Adrenal gland (tissue), 9 donors: ENCODE measurements at regions not wholly inside any gene's neighbourhood (a gene's known extent, or its start where the extent isn't known, plus 50 kb on each side); places are given as distances from the start of the nearest gene placed in this dataset.
A peak's percentile ranks its signal among the peaks of the same experiment; 100 is the strongest.
"Not testable (repeated sequence)": the region's sequence is repeated elsewhere in the genome, so short reads cannot be mapped to it uniquely, and the experiment has no call there.

Experiments used
- DNase-seq, 7 donors: peaks; one replicate each; pipeline ENCODE4 v3.0.0-alpha.2; 2019 to 2020
- H3K27ac ChIP-seq, 5 donors: fragments of 200-600 bp; sonication (generic) in 4 of 5; 1 replicate in 3 of 5; 2 replicates in 2 of 5; pipeline versions ENCODE4 v1.5.1 to v1.8.0; 2016 to 2020; ENCODE audit warnings: mild to moderate bottlenecking in 1 of 5
- H3K27me3 ChIP-seq: fragments of 200-600 bp; 2 replicates; pipeline ENCODE4 v1.8.0; 2021
- H3K36me3 ChIP-seq, 2 donors: fragments of 200-600 bp; replicated peaks in 1 of 2; 1 replicate in 1 of 2; 2 replicates in 1 of 2; pipeline versions ENCODE4 v1.5.1 to v1.8.0; 2018 to 2022
- H3K4me1 ChIP-seq, 2 donors: fragments of 200-600 bp; replicated peaks in 1 of 2; 1 replicate in 1 of 2; 2 replicates in 1 of 2; pipeline versions ENCODE4 v1.5.1 to v1.8.0; 2018 to 2021
- H3K4me3 ChIP-seq, 4 donors: fragments of 200-600 bp; sonication (generic) in 3 of 4; one replicate each; pipeline ENCODE4 v1.5.1; 2016 to 2018
- H3K9me3 ChIP-seq, 3 donors: fragments of 200-600 bp; sonication (generic) in 1 of 3; replicated peaks in 1 of 3; 1 replicate in 2 of 3; 2 replicates in 1 of 3; pipeline versions ENCODE4 v1.5.1 to v1.8.0; 2016 to 2021
- POLR2A ChIP-seq, 2 donors: fragments of 450-650 bp; IDR thresholded peaks; one replicate each; pipeline ENCODE4 v1.6.1; 2017; ENCODE audit warnings: antibody characterized with exemption in 2 of 2, mild to moderate bottlenecking in 2 of 2, moderate library complexity in 1 of 2
- WGBS, 4 donors: extraction: QIAGEN DNeasy Blood & Tissue Kit in 2 of 4; methylation state at CpG; one replicate each; pipeline versions ENCODE4 v1.1.5 to v1.1.7; 2013 to 2017; 5-methylcytosine and 5-hydroxymethylcytosine counted together
- intact Hi-C, 2 donors: fragments of 100-400 bp; cut with DNase I; formaldehyde crosslinking; loops; one replicate each; pipeline versions ENCODE4 v1.14.1 to v1.15.0; 2022 to 2023
- TF ChIP-seq, protein P1 (sequence below), 6 experiments: fragments of 450-650 bp in 4 of 6; fragments of 200-600 bp in 2 of 6; sonication (generic) in 1 of 6; IDR thresholded peaks; 1 replicate in 5 of 6; 2 replicates in 1 of 6; pipeline versions ENCODE4 v1.5.1 to v1.8.0; 2016 to 2021; ENCODE audit warnings: antibody characterized with exemption in 6 of 6, mild to moderate bottlenecking in 2 of 6, moderate library complexity in 1 of 6
- donor health status: healthy with polysubstance abuse.
- donor health status: Bipolar disorder and iron deficiency.
- donor health status: DM: yes; HTN: yes; CAD: no.
- donor health status: DM: no; HTN: no; CAD: no.
- donor health status: DM: no; HTN: no; CAD: no.

DNA sequence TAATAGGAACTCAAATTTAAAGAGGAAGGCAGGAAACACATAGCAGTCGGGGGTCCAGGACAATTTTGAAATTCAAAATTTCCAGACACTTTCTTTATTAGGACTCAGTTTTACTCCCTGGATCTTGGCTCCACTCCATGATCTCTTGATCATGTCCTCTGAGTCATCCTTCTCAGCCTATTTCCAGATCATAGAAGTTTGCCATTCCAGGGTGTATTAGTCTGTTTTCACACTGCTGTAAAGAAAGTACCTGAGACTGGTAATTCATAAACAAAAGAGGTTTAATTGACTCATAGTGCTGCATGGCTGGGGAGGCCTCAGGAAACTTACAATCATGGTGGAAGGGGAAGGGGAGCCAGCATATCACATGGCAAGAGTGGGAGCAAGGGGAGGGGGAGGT, 564.7 kb upstream of the ACTRT1 start:
- 64 to 86% (median 72%) methylated on average over 1 of the region's 1 CpG for WGBS, 4 donors
- Histone ChIP-seq H3K4me3 (no peak overlapping the region), H3K4me1 (no peaks in the 10 kb centered on the region), H3K27me3 (no peaks in the 10 kb centered on the region), H3K27ac (no peak overlapping the region), H3K9me3 (no peaks in the 10 kb centered on the region), H3K36me3 (no peaks in the 10 kb centered on the region)
- peak in 1 of 7 donors; percentile 1 for DNase-seq
- no peak for TF ChIP-seq POLR2A (IDR thresholded peaks at IDR 0.05)
- TF ChIP-seq, protein P1, sequence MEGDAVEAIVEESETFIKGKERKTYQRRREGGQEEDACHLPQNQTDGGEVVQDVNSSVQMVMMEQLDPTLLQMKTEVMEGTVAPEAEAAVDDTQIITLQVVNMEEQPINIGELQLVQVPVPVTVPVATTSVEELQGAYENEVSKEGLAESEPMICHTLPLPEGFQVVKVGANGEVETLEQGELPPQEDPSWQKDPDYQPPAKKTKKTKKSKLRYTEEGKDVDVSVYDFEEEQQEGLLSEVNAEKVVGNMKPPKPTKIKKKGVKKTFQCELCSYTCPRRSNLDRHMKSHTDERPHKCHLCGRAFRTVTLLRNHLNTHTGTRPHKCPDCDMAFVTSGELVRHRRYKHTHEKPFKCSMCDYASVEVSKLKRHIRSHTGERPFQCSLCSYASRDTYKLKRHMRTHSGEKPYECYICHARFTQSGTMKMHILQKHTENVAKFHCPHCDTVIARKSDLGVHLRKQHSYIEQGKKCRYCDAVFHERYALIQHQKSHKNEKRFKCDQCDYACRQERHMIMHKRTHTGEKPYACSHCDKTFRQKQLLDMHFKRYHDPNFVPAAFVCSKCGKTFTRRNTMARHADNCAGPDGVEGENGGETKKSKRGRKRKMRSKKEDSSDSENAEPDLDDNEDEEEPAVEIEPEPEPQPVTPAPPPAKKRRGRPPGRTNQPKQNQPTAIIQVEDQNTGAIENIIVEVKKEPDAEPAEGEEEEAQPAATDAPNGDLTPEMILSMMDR (IDR thresholded peaks at IDR 0.05), result no peak
- intact Hi-C loops, result no loop called here

DNA sequence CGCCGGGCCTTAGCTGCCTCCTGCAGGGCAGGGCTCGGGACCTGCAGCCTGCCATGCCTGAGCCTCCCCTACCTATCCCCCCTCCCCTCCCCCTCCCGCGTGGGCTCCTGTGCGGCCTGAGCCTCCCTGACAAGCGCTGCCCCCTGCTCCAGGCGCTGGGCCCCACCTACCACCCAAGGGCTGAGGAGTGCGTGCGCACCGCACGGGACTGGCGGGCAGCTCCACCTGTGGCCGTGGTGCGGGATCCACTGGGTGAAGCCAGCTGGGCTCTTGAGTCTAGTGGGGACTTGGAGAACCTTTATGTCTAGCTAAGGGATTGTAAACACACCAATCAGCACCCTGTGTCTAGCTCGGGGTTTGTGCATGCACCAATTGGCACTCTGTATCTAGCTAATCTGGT, 554.6 kb upstream of the ACTRT1 start:
- intact Hi-C loops, H3K27me3 ChIP-seq, H3K9me3 ChIP-seq, H3K36me3 ChIP-seq, DNase-seq, H3K4me1 ChIP-seq, H3K4me3 ChIP-seq, H3K27ac ChIP-seq: not testable (repeated sequence)
- 84 to 93% methylated on average over 11 to 15 of the region's 16 CpGs; no CpG with 5 or more reads in 2 of the 4 donors for WGBS, 4 donors

- DNase-seq, H3K9me3 ChIP-seq, H3K4me3 ChIP-seq, H3K27ac ChIP-seq, H3K27me3 ChIP-seq, H3K36me3 ChIP-seq, intact Hi-C loops, H3K4me1 ChIP-seq: not testable (repeated sequence)
- WGBS, 4 donors, result 68 to 92% (median 71%) methylated on average over 5 to 31 of the region's 31 CpGs
Observed at GRCh38 chrX:128606357-128606756, 554.2 kb upstream of the ACTRT1 start.

GRCh38 chrX:128601706-128602105, 549.5 kb upstream of the ACTRT1 start:
- 83 to 100% (median 88%) methylated on average over 1 to 2 of the region's 2 CpGs for WGBS, 4 donors
- intact Hi-C loops, result no loop called here

DNA sequence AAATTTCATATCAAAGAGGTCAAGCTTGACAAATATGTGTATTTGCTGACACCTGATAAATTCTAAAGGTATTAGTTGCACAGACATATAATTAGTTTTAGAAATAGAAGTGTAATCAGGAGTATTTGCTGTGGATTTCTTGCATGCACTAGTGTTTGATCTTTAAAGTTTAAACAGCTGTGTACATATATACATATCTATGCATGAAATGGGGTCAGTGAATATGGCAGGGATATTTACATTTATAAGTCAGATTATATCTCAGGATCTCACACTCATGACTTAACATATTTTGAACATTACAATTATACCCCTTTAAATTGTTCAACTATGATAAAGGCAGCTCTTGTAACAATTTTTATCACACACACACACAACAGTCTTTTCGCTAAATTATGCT, 547.4 kb upstream of the ACTRT1 start:
- WGBS, 4 donors, result 43 to 89% (median 70%) methylated on average over 1 of the region's 1 CpG
- intact Hi-C loops, result no loop called here
- H3K36me3 ChIP-seq, result no peaks in the 10 kb centered on the region
- H3K9me3 ChIP-seq, result no peaks in the 10 kb centered on the region
- no peak overlapping the region for H3K4me3 ChIP-seq
- no peaks in the 10 kb centered on the region for H3K4me1 ChIP-seq
- no peak overlapping the region for H3K27ac ChIP-seq
- no peaks in the 10 kb centered on the region for H3K27me3 ChIP-seq
- DNase-seq, result no peak
- TF ChIP-seq, protein P1 (IDR thresholded peaks at IDR 0.05), result no peak
- TF ChIP-seq POLR2A (IDR thresholded peaks at IDR 0.05), result no peak

More at GRCh38 chrX:128601706-128602105, 549.5 kb upstream of the ACTRT1 start:
- H3K9me3 ChIP-seq, result no peaks in the 10 kb centered on the region
- DNase-seq, result no peak
- H3K4me3 ChIP-seq, result no peak overlapping the region
- no peaks in the 10 kb centered on the region for H3K4me1 ChIP-seq
- H3K27me3 ChIP-seq, result no peaks in the 10 kb centered on the region
- no peaks in the 10 kb centered on the region for H3K36me3 ChIP-seq
- H3K27ac ChIP-seq, result no peak overlapping the region
- TF ChIP-seq, protein P1 (IDR thresholded peaks at IDR 0.05), result no peak
- TF ChIP-seq POLR2A (IDR thresholded peaks at IDR 0.05), result no peak
